GM19099 (cell line): ENCODE measurements at regions not wholly inside any gene's neighbourhood (a gene's known extent, or its start where the extent isn't known, plus 50 kb on each side); places are given as distances from the start of the nearest gene placed in this dataset.

Source experiments
- POLR2A ChIP-seq: IDR thresholded peaks from 3 replicates; pipeline ENCODE4 v1.6.1; 2011; ENCODE audit warnings: low read depth; ENCODE audit not compliant: insufficient read length; ENCODE audit errors: extremely low read depth

DNA sequence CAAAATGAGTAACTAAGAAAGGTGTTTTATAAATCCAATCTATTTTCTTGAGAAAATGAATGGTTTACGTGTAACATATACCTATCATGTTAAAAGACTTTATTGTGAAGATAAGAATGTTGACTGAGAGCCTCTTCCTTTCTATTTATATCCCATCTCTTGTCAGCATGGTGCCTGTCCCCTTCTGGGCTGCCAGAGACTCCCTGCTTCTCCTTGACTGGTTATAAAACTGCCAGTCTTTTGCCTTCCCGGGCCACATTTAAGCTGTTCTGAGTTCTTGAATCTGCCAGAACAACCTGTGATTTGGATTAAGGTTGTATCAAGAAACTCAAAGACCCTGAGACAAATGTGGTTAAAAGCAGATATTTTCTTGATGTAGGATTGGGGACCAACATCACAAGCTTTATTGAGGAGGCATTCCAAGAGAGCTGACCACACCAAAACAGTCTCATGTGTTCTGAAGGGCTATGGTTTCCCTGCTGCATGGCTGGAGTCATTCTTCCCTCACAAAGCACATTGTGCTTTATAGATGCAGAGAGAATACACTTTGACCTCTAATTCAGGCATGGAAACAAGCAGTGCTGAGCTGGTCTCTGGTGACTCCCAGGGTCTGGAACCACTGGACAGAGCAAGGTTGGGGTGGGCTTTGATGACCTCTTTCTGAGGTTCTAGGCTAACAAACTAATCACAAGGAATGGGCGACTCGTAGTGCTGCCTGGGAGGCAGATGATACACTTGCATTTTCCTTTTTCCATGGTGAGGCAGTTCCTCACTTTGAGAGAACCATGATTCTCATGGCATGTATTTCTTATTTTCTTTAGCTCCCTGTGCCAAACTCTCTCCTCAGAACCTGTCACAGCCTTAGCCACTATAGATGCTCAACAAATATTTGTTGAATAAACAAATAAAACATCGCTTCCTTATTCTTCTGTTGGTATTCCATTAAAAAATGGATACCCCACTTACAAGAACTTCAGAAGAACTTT, 205.0 kb upstream of the PREP start:
- no peak for TF ChIP-seq POLR2A

DNA sequence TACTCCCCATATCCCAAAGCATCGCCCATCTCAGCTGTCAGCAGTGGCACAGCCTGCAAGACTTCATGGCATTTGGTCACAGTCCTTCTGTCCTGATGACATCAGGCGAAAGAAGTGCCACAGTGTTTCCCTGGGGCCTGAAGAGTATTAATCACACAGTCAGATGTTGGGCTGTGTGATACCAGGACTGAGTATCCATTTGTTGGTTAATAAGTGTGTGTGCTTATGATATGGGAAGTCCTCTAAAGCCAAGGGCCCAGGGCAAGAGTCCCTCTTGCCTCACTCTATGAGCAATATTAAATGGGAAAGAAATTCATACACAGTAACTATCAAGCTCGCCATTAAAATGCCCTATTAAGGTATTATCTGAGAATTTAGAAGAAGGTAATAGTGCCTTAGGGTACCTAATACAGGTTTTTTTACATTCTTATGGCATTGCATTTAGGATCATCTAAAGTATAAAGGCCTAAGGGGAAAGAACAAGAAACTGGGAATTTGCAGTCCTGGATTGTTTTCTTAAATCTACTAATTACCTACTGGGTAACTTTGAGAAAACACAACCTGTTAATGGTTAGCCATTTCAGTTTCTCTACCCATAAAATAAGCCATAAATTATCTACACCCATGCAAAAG, 204.1 kb upstream of the PREP start:
- no peak for TF ChIP-seq POLR2A

GRCh38 chr6:105604587-105604884, 201.7 kb upstream of the PREP start:
- no peak for TF ChIP-seq POLR2A

GRCh38 chr6:105603788-105604586, 201.1 kb upstream of the PREP start:
- TF ChIP-seq POLR2A: no peak

GRCh38 chr6:105601541-105602236, 198.8 kb upstream of the PREP start:
- peak; percentile 45 for TF ChIP-seq POLR2A

GRCh38 chr6:105600336-105601260, 197.7 kb upstream of the PREP start:
- no peak for TF ChIP-seq POLR2A

GRCh38 chr6:105598264-105598663, 195.4 kb upstream of the PREP start:
- TF ChIP-seq POLR2A: no peak

DNA sequence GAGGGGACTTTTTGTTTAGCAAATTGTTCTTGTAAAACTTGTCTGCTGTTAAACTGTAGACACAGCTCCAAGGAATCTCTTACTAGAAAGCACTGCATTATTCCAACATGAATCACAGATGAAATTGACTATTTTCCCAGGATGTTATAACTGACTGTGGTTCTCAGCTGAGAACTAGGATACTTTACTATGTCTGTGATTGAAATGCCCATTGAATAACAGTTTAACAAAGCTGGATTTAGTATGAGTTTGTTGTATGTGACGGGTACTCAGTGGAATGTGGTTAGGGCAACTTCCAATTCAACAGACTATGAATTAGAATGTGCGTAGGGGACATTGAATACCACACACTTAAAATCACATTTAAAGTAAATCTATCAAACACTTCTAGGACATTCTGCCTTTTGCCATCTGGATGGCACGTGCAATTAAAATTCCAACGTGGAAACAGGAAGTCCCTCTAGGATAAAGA, 193.4 kb upstream of the PREP start:
- no peak for TF ChIP-seq POLR2A

- no peak for TF ChIP-seq POLR2A
Observed at GRCh38 chr6:105595829-105596228, 192.9 kb upstream of the PREP start.

DNA sequence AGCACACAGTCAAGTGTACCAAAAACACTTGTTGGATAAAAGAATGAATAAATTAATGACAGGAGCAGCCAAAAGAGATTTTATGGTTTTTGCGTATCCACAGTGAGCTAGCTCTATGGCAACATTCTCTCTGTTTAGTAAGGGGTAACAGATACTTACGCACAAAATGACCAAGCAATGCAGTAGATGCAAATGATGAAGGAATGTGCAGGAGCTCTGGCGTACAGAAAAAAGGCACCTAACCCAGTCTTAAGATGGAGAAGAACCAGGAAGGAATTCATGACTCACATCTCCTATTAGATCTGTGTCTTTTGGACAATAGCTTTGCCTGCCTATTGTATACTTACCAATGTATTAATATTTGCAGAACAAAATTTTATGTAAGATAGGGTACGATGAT, 191.9 kb upstream of the PREP start:
- TF ChIP-seq POLR2A: no peak

DNA sequence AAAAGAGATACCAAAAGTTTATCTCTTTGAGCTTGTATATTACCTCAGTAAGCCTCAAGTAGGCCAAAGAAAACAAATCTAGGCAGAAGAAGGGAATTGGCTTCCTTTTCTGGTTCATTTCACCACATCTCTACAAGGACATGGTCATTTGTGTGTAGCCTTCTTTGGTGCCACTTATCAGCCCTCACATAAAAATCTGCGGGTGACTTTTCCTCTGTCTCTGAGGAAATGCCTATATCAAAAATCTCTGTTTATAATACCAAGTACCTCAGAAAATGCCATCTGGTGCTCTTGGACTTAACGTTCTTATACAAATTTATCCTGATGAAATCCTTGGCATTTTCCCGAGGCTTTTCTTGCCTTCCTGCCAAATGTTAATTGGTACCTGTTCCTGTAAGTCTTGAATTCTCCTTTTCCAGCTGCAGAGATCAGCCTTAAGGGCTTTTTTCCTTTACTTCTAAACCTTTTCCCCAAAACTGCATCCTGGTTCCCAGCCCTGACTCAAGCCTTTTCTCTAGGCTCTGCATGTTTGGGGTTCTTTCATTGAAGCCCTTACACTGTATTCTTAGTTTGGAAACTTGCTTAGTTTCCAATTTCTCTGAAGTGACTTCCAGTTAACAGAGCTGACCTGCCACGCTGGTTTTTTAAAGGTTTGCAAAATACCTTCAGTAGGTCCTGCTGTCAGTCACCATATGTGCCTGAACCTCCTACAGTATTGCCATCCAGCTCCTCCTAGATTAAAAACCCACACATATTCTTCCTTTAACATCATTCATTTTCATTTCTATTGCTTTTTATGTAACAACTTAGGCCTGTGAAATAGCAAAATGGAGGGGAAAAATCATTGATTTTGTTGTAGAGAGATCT, 191.2 kb upstream of the PREP start:
- TF ChIP-seq POLR2A: no peak

DNA sequence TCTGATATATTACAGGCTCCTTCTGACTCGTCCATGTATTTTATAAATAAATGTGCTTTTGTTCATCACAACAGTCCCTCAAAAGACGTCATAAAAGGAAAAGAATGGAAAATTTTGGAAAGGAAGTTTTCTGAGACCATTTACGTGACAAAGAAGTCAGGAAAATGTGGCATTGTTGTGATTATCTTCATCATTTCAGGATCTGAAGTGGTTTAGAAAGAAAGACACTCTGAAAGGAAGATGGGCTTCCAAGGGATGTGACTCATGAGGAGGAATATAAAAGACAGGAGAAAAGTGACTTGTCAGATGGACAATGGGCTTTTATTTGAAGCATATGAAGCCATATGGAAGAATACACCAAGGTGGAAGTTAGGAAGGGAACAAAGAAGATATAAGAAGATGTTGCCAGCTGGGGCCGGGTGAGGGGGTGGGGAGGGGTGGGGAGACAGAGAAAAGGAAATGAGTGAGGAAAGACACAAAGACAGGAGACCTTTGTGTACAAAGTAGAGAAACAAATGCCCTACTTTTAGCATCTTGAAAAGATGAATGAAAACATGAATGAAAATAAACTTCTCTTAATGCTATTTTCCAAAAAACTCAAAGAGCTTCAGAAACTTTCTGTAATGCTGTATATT, 190.3 kb upstream of the PREP start:
- TF ChIP-seq POLR2A: no peak

- TF ChIP-seq POLR2A: no peak
Observed at GRCh38 chr6:105592329-105592728, 189.4 kb upstream of the PREP start.

- TF ChIP-seq POLR2A: no peak
Observed at GRCh38 chr6:105591053-105591452, 188.2 kb upstream of the PREP start.
